D721Med (cell line): ENCODE measurements at regions not wholly inside any gene's neighbourhood (a gene's known extent, or its start where the extent isn't known, plus 50 kb on each side); places are given as distances from the start of the nearest gene placed in this dataset.

Experiments used
- DNase-seq: peaks from one replicate; pipeline ENCODE4 v3.0.0; 2011; ENCODE audit warnings: low spot score; ENCODE audit not compliant: insufficient read length
- FAIRE-seq: peaks from 2 replicates; lab custom pipeline; 2011; peaks lifted over from hg19 to GRCh38; lab: Jason Lieb, UNC
- CTCF ChIP-seq: IDR thresholded peaks from 2 replicates; pipeline ENCODE4 v1.5.1; 2012; ENCODE audit warnings: mild to moderate bottlenecking, control low read depth; ENCODE audit not compliant: insufficient read depth; ENCODE audit errors: missing control alignments

GRCh38 chr21:24470852-24471251, 1136.4 kb downstream of the MRPL39 start:
- FAIRE-seq, result no peak
- DNase-seq, result no peak
- no peak for TF ChIP-seq CTCF

- FAIRE-seq (no peak), DNase-seq (no peak)
- TF ChIP-seq CTCF, result no peak
These were observed 1150.9 kb downstream of the MRPL39 start for GRCh38 chr21:24456358-24456757.

- no peak for TF ChIP-seq CTCF
- FAIRE-seq (no peak), DNase-seq (no peak)
These were observed 1157.2 kb downstream of the MRPL39 start for GRCh38 chr21:24450119-24450518.

GRCh38 chr21:24445517-24445916, 1161.8 kb downstream of the MRPL39 start:
- FAIRE-seq (no peak), DNase-seq (no peak)
- TF ChIP-seq CTCF, result no peak

- FAIRE-seq (no peak), DNase-seq (no peak)
- no peak for TF ChIP-seq CTCF
These were observed 1162.5 kb downstream of the MRPL39 start for GRCh38 chr21:24444736-24445135.

GRCh38 chr21:24436236-24436635, 1171.0 kb downstream of the MRPL39 start:
- no peak for FAIRE-seq
- no peak for DNase-seq
- no peak for TF ChIP-seq CTCF

- DNase-seq (no peak), FAIRE-seq (no peak)
- TF ChIP-seq CTCF, result no peak
These were observed 1178.6 kb downstream of the MRPL39 start for GRCh38 chr21:24428591-24429199.
